HFFc6 (cell line): ENCODE measurements at regions not wholly inside any gene's neighbourhood (a gene's known extent, or its start where the extent isn't known, plus 50 kb on each side); places are given as distances from the start of the nearest gene placed in this dataset.

Experiments
- DNase-seq: peaks from one replicate; pipeline ENCODE4 v3.0.0-alpha.2; 2018
- H3K27ac Mint-ChIP-seq: 2 replicates; pipeline ENCODE4 v1.8.0; 2020; ENCODE audit warnings: mild to moderate bottlenecking, mixed read lengths
- H3K27me3 Mint-ChIP-seq: 2 replicates; pipeline ENCODE4 v1.8.0; 2021; ENCODE audit warnings: mild to moderate bottlenecking, moderate library complexity, mixed read lengths; ENCODE audit not compliant: insufficient read depth
- H3K36me3 Mint-ChIP-seq: 2 replicates; pipeline ENCODE4 v1.8.0; 2021; ENCODE audit warnings: low read depth, mixed read lengths
- H3K4me1 Mint-ChIP-seq: 2 replicates; pipeline ENCODE4 v1.8.0; 2020; ENCODE audit warnings: low read depth, mixed read lengths
- H3K4me3 Mint-ChIP-seq: 2 replicates; pipeline ENCODE4 v1.8.0; 2020; ENCODE audit warnings: mild to moderate bottlenecking, moderate library complexity, mixed read lengths
- H3K9me3 Mint-ChIP-seq: 2 replicates; pipeline ENCODE4 v1.8.0; 2020; ENCODE audit warnings: mild to moderate bottlenecking, mixed read lengths
- TF ChIP-seq, protein P1 (sequence below): fragments of 200-600 bp; sonication (generic); IDR thresholded peaks from 2 replicates; pipeline ENCODE4 v1.5.0; 2021; ENCODE audit warnings: antibody characterized with exemption, mild to moderate bottlenecking

DNA sequence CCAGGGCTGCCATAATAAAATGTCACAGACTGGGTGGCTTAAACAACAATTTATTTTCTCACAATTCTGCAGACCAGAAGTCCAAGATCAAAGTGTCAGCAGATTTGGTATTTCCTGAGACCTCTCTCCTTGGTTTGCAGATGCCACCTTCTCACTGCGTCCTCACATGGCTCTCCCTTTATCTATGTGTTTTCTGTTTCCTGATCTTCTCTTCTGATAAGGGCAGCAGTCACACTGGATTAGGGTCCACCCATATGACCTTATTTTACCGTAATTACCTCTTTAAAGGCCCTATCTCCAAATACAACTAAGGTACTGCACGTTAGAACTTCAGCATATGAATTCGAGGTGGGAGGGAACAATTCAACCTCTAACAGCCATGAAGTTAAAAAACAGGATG lies 238.9 kb upstream of the API5 start:
- H3K9me3 Mint-ChIP-seq, result peaks cover 60% of the 10 kb centered on the region
- H3K27ac Mint-ChIP-seq, result no peak overlapping the region
- no peaks in the 10 kb centered on the region for H3K4me1 Mint-ChIP-seq
- no peak for DNase-seq
- no peak overlapping the region for H3K4me3 Mint-ChIP-seq
- TF ChIP-seq, protein P1, sequence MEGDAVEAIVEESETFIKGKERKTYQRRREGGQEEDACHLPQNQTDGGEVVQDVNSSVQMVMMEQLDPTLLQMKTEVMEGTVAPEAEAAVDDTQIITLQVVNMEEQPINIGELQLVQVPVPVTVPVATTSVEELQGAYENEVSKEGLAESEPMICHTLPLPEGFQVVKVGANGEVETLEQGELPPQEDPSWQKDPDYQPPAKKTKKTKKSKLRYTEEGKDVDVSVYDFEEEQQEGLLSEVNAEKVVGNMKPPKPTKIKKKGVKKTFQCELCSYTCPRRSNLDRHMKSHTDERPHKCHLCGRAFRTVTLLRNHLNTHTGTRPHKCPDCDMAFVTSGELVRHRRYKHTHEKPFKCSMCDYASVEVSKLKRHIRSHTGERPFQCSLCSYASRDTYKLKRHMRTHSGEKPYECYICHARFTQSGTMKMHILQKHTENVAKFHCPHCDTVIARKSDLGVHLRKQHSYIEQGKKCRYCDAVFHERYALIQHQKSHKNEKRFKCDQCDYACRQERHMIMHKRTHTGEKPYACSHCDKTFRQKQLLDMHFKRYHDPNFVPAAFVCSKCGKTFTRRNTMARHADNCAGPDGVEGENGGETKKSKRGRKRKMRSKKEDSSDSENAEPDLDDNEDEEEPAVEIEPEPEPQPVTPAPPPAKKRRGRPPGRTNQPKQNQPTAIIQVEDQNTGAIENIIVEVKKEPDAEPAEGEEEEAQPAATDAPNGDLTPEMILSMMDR, result no peak
- 0 out of 2 replicates have a peak, but pooled peaks cover 4% of the 10 kb centered on the region for H3K36me3 Mint-ChIP-seq
- no peaks in the 10 kb centered on the region for H3K27me3 Mint-ChIP-seq

DNA sequence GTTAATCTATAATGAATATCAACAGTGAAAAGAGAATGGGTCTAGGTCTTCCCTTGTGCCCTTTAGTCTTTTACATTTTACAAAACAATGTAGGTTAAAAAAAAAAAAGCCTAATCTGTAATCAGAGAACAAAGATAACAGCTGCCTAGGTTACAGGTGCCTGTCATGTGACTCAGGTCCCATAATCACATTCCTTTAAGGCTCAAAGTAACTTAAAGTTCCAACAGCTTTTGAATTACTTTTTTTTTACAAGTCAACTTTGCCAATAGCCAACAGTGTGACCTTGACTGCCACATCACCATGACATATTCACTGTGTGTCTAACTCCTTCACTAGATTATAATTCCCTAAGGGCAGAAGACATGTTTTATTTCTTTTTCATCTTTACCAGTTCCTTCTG lies 237.0 kb upstream of the API5 start:
- Mint-ChIP-seq H3K9me3 (peaks cover 61% of the 10 kb centered on the region), H3K4me1 (no peaks in the 10 kb centered on the region), H3K4me3 (no peak overlapping the region), H3K36me3 (0 out of 2 replicates have a peak, but pooled peaks cover 4% of the 10 kb centered on the region), H3K27ac (no peak overlapping the region), H3K27me3 (no peaks in the 10 kb centered on the region)
- TF ChIP-seq, protein P1, result no peak
- no peak for DNase-seq

DNA sequence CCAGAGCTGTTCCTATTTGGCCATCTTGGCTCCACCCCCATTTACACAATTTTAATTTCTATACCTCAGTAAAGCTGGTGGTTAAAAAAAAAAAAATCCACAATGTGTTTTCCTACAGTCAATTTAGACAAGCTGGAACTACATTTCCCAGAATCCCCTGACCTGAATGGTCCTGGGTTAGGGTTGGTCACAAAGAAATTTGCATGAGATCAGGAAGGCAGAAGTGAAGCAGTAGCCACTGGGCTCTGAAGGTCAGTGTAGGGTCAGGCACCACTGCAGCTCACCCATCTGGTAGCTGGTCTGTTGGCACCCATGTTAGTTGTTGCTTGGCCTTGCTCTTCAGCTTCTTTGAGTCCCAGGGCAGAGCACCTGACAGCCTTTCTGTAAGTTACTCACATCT lies 210.7 kb upstream of the API5 start:
- H3K36me3 Mint-ChIP-seq, result peaks cover 6% of the 10 kb centered on the region; the same call in 1 of the 2 replicates
- H3K4me1 Mint-ChIP-seq, result no peaks in the 10 kb centered on the region

DNA sequence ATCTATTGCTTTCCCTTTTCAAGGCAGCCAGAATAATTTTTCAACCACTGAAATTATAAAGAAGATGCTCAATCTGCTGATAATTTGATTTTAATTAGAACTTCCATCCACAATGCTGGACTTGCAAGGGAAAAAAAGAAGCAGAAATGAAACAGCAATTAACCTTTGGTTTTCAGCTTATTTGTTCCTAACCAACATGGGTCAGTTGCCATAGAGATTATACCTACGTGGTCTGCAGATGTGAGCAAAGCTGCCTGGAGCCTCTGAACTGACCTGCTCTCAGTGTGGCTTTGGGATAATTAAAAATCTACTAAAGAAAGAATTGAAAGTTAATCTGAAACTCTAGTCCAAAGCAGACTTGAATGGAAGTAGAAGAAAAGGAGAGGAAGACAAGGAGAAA lies 195.7 kb upstream of the API5 start:
- TF ChIP-seq, protein P1, result no peak
- H3K9me3 Mint-ChIP-seq, result peaks cover 20% of the 10 kb centered on the region
- no peak for DNase-seq
- no peak overlapping the region for H3K27ac Mint-ChIP-seq
- no peaks in the 10 kb centered on the region for H3K4me1 Mint-ChIP-seq
- H3K4me3 Mint-ChIP-seq, result no peak overlapping the region
- H3K27me3 Mint-ChIP-seq, result no peaks in the 10 kb centered on the region; the same call in 1 of the 2 replicates
- no peaks in the 10 kb centered on the region for H3K36me3 Mint-ChIP-seq

More for the DNA sequence above, 210.7 kb upstream of the API5 start:
- TF ChIP-seq, protein P1, result no peak
- peaks cover 3% of the 10 kb centered on the region; the same call in 1 of the 2 replicates for H3K27me3 Mint-ChIP-seq
- no peak overlapping the region for H3K4me3 Mint-ChIP-seq
- DNase-seq, result no peak
- peaks cover 14% of the 10 kb centered on the region for H3K9me3 Mint-ChIP-seq
- H3K27ac Mint-ChIP-seq, result no peak overlapping the region

DNA sequence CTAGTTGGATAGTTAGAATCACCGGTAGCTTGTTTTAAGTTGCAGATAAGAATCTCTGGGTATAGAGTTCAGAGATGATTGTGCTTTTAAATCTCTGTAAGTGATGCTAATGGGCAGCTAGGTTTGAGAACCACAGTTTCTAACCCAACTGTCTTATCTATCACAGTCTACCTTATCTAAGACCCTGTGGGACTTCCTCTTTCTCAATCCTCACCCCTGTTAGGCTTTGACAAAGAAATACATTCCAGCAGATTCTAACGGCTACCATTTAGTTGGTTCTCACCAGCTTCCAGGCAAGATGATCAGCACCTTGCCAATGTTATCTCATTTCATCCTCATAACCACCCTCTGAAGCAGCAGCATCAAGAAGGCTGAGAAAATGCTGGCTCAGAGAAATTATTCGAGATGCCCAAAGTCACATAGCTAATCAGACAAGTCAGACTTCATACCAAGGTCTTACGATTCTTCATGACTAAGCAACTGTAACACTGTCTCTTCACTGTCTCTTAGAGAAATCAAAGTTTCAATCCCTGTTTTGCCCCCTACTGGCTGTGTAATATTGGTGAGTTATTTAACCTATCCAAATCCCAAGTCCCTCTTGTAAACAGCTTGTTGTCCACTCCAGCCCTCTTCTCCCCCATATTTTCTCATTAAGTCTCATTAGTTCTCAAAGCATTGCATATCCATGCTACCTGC lies 192.4 kb upstream of the API5 start:
- Mint-ChIP-seq H3K27me3 (no peaks in the 10 kb centered on the region; the same call in 1 of the 2 replicates), H3K36me3 (no peaks in the 10 kb centered on the region), H3K27ac (no peak overlapping the region), H3K9me3 (peaks cover 20% of the 10 kb centered on the region), H3K4me3 (no peak overlapping the region), H3K4me1 (no peaks in the 10 kb centered on the region)
- TF ChIP-seq, protein P1, result no peak
- no peak for DNase-seq
